GM21381 (cell line): ENCODE measurements at regions not wholly inside any gene's neighbourhood (a gene's known extent, or its start where the extent isn't known, plus 50 kb on each side); places are given as distances from the start of the nearest gene placed in this dataset.

Source experiments
- ATAC-seq: cut with Tn5 transposase; IDR thresholded peaks from one replicate; pipeline ENCODE4 v1.9.1; 2021; ENCODE audit warnings: mild to moderate bottlenecking, moderate library complexity; ENCODE audit not compliant: unreplicated experiment

- no peak for ATAC-seq
These were observed 54.5 kb upstream of the FAM78B start for GRCh38 chr1:166221316-166221715.

DNA sequence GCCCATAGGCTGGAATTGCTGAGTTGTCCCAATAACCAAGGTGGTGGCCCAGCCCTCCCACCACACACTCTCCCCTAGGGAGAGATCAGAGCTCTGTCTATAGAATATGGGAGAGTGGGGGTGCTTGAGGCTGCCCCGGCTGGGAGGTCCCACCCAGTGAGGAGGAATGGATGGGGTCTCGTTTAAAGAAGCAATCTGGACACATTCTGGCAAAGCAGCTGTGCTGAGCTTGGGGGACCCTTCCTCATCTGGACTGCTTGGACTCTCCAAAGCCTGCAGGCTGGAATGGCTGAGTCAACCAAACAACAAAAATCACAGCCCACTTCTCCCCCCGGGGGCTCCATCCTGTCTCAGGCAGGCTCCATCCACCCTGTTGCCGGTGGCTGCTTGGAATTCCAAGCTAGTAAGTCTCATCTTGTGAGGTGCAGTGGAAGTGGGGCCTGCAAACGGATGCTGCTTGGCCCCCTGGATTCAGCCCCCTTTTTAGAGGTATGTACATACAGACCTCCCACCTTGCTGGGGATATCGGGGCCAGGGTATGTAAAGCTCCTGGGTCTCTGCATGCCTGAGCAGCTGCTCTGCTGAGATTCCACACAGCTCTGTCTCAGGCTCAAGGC, 67.1 kb upstream of the FAM78B start:
- ATAC-seq: no peak

DNA sequence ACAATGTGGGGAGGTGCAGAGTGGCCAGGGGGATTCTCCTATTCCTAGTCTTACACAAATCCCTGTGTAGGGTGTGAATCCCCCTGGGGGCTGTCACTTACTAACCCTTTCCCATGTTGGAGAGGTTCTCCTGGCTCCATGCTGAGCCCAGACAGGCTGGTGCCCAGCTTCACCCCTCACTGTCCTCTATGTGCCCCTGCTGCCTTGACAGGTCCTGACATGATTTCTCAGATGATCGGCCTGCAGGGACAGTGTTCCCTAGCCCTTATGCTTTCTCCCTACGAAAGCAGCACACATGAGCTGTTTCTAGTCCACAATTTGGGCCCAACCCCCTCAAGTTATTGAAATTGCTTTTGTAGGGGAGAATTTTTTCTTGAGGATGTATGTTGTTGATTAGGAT, 68.9 kb upstream of the FAM78B start:
- ATAC-seq: no peak

DNA sequence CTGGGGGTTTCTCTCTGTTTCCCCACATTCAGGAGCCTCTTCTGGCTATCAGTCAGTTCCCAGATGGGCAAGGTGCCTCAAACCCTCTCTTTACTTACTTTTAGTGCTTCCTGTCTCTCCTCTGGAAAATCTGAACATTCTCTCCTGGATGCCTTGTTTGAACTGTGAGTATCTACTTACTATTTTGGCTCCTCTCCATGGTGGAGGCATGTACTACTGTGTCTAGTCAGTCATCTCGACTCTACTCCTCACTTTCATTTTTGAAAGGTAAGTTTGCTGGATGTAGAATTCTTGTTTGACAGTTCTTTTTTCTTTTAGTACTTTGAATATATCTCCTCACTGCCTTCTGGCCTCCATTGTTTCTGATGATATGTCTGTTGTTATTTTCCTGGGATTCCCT, 70.9 kb upstream of the FAM78B start:
- no peak for ATAC-seq

- no peak for ATAC-seq
These were observed 86.4 kb upstream of the FAM78B start for GRCh38 chr1:166253076-166253779.

- ATAC-seq: no peak
These were observed 91.2 kb upstream of the FAM78B start for GRCh38 chr1:166258017-166258416.

DNA sequence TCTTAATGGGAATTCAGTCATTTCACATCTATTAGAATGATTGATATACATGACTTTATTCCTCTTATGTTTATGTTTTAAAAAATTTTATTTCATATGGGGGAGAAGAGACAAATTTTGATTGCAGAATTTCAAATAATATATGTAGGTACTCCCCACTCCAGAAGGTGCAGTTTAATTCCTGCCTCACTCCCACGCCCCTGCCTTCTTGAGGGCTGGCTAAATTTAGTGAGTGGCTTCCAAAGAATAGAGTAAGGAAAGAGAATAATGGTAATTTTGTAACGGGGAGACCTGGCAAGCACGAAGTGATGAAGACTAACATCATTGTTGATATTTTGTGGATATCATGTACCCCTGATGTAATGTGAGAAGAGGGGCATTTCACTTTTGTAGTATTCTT, 94.7 kb upstream of the FAM78B start:
- ATAC-seq: no peak

GRCh38 chr1:166270476-166271150, 103.8 kb upstream of the FAM78B start:
- ATAC-seq: no peak

- ATAC-seq: no peak
These were observed 104.3 kb upstream of the FAM78B start for GRCh38 chr1:166271151-166271538.

- ATAC-seq: peak; percentile 55
These were observed 105.4 kb upstream of the FAM78B start for GRCh38 chr1:166272155-166272554.

- ATAC-seq: peak; percentile 32
These were observed 106.0 kb upstream of the FAM78B start for GRCh38 chr1:166272851-166273250.

- ATAC-seq: no peak
These were observed 106.8 kb upstream of the FAM78B start for GRCh38 chr1:166273618-166274017.

GRCh38 chr1:166282391-166283137, 115.8 kb upstream of the FAM78B start:
- no peak for ATAC-seq

DNA sequence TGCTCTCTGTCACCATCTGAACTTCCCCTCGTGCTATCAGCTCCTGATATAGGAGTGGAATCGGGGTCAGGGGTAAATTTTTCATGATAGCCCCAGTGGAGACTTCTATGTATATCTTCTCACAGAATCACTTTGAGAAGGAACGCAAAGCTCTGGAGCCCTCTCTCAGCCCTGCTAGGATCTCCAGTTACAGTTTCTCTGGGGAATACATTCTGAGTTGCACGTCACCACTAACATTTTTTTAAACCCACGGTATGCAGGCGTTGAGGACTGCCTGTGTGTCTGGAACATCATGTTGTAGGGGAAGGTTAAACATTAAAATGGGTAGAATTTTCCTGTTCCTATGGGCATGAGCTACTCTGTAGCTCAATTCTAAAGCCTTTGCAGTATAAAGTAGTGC, 116.4 kb upstream of the FAM78B start:
- no peak for ATAC-seq

DNA sequence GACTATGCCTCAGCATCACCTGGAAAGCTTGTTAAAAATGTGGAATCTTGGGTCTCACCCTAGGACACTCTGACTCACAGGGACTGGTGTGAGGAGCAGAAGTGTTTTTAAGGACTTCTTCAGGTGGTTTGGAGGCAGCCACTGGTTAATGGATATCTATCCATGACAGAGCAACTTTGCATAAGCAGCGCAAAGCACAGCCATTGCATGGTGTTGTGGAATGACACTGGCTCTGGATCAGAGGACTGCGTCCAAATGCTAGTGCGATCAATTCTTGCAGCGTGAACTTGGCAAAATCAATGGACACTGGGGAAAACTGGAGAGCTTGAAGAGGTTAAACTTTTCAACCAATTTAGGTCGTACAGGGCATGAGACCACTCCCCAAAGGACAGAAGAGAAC, 116.8 kb upstream of the FAM78B start:
- ATAC-seq: no peak

DNA sequence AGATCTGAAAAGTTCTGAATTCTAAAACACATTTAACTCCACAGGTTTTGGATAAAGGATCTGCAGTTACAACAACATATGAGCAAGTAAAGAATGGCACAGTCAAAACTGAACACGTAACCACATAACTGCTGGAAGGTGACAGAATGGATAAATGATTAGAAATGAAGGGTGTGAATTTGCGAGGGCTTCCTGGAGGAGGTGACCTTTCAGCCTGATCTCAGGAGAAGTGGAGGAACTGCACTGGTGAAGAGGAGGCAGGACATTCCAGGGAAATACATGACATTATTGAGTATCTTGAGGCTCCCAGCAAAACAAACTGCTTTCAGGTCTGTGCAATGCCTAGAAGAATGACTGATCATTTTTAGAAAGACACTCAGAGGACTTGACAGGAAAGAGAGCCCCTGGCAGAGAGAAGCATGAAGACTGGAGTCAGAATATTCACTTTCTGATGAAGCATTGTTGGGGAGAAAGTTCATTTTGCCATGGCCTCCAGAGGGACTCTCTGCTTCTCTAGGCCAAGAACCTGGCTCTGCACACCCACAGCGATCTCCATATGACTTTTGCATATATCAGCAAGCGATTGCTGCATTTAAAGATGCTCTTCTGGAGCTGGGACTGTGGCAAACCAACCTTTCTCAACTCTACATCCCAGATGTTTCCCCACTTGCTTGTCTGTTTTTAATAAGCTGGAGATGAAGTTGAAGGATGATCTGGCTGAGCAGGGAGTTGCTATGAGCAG, 122.7 kb upstream of the FAM78B start:
- no peak for ATAC-seq

DNA sequence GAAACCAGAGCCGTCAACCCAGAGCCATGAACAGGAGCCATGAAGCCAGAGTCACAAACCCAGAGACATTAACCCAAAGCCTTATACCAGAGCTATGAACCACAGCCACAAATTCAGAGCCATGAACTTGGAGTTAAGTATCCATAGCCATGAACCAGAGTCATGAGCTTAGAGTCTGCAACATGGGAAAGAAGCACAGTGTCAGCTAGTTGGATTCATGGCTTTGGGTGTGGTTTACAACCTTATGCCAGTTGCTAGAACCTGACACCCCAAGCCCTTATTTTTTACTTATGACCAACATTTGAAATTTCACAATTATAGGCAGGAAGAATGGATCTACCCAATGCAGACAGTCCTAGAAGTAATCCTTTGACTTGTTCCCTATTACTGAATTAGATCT, 128.9 kb upstream of the FAM78B start:
- no peak for ATAC-seq

DNA sequence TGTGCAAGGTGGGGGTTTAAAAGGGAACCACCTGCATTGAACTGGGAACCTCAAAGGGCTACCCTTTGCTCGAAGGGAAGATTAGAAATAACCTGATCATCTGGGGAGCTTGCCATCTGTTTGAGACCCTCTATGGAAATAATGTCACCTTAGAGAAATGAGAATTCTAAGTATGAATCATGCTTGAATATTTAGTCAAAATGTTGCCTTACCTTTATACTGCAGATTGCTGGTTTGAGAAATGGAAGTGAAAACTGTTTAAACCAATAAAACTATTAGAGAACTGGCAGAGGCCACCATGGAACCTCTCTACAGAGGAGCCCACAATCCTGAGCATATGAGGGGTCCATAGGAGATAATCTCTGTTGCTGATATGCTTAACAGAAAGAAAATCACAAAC, 131.2 kb upstream of the FAM78B start:
- no peak for ATAC-seq

DNA sequence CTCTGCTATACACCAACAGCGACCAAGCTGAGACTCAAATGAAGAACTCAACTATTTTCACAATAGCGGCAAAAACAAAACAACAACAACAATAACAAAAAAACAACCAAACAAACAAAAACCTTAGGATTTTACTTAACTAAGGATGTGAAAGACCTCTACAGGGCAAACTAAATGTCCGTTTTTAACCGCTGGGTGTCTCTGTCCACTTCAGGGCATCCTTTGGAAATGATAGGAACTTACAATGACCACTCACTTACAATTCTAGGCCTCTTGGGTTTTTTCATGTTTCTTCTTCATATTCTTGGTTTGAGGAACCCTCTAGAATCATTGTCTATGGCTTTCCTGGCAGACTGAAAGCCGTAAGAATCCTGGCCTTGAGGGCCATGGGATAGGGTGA, 134.0 kb upstream of the FAM78B start:
- no peak for ATAC-seq

DNA sequence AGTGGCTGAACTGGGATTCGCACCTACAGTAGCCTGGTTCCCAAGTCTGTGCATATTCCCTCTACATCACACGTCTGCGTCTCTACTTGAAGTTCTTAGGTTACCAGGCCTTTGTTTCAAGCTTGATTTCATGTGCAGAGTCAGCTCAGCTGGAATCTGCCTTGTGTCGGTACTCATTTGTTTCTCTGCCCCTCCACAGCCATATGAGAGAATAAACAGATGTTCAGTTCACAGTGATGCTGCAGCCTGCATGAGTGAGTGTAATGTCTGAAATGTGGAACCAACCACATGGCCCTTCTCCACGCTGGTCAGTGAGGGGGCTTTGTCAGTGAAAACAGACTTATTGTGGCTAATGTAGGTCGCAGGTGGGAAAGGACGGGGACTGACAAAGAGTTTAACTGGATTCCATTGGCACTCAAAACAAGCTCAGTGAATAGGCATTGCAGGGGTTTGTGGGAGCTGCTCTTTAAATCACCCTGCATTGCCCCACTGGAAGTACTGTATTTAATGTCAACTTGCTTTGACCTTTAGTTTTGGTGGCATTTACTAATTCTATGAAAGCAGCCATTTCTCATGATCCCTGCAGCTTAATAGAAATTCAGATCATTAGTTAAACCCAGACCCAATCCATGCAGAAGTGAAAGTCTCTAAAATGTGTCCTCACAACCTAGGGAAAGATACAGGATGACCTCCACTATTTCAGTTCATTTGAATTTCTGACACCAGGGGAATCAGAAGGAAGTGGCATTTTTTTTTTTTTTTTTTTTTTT, 136.4 kb upstream of the FAM78B start:
- no peak for ATAC-seq
